PC-3 (cell line): ENCODE measurements at regions not wholly inside any gene's neighbourhood (a gene's known extent, or its start where the extent isn't known, plus 50 kb on each side); places are given as distances from the start of the nearest gene placed in this dataset.

ENCODE experiments used
- ATAC-seq: fragments of 200-7000 bp; cut with Tn5 transposase; 2 replicates; pipeline ENCODE4 v1.9.1; 2020; ENCODE audit warnings: mild to moderate bottlenecking, moderate library complexity
- BruUV-seq: library from RNA; stranded (reverse); fragments of 400-500 nt; replicated peaks from 2 replicates; lab custom pipeline; 2021; lab: Mats Ljungman, UMichigan
- CTCF ChIA-PET: fragments of 300-600 bp; sonication (Branson Sonifier 250); formaldehyde crosslinking; loops from one replicate; lab custom pipeline; 2022; ENCODE audit warnings: antibody characterized with exemption; lab: Charles Lee
- POLR2A ChIA-PET: fragments of 300-600 bp; sonication (Branson Sonifier 250); formaldehyde crosslinking; loops from one replicate; lab custom pipeline; 2022; ENCODE audit warnings: antibody characterized with exemption; ENCODE audit not compliant: unreplicated experiment; lab: Charles Lee
- DNase-seq: peaks from one replicate; pipeline ENCODE4 v3.0.0-alpha.2; 2015
- H2AFZ ChIP-seq: fragments of 300-600 bp; sonication (generic); 2 replicates; pipeline ENCODE4 v1.6.0; 2016; ENCODE audit warnings: antibody characterized with exemption, low read length
- H3F3A ChIP-seq: fragments of 300-600 bp; sonication (generic); one replicate; pipeline ENCODE4 v1.6.0; 2017; ENCODE audit warnings: antibody characterized with exemption, low read length, control low read depth, mild to moderate bottlenecking; ENCODE audit not compliant: unreplicated experiment
- H3K27ac ChIP-seq: fragments of 300-600 bp; sonication (generic); 2 replicates; pipeline ENCODE4 v1.5.1; 2016; ENCODE audit warnings: mild to moderate bottlenecking, low read length
- H3K27me3 ChIP-seq: fragments of 300-600 bp; sonication (generic); 2 replicates; pipeline ENCODE4 v1.6.1; 2016; ENCODE audit warnings: low read length, mixed read lengths
- H3K36me3 ChIP-seq: fragments of 300-600 bp; sonication (generic); 2 replicates; pipeline ENCODE4 v1.6.1; 2016; ENCODE audit warnings: low read depth, mixed run types, low read length, mixed read lengths
- H3K4me1 ChIP-seq: fragments of 300-600 bp; sonication (generic); 2 replicates; pipeline ENCODE4 v1.5.1; 2016; ENCODE audit warnings: low read length; ENCODE audit not compliant: insufficient read depth
- H3K4me2 ChIP-seq: fragments of 300-600 bp; sonication (generic); 2 replicates; pipeline ENCODE4 v1.6.0; 2016; ENCODE audit warnings: low read length
- H3K4me3 ChIP-seq: fragments of 300-600 bp; sonication (generic); 2 replicates; pipeline ENCODE4 v1.5.1; 2016; ENCODE audit warnings: mild to moderate bottlenecking, low read length, mixed read lengths
- H3K79me2 ChIP-seq: fragments of 300-600 bp; sonication (generic); 2 replicates; pipeline ENCODE4 v1.6.1; 2017; ENCODE audit warnings: low read length, mixed read lengths
- H3K9ac ChIP-seq: fragments of 300-600 bp; sonication (generic); 2 replicates; pipeline ENCODE4 v1.6.0; 2016; ENCODE audit warnings: mild to moderate bottlenecking, low read length
- H3K9me2 ChIP-seq: fragments of 300-600 bp; sonication (generic); replicated peaks from 2 replicates; pipeline ENCODE4 v1.6.1; 2016; ENCODE audit warnings: mixed run types, low read length, mixed read lengths
- H3K9me3 ChIP-seq: fragments of 300-600 bp; sonication (generic); 2 replicates; pipeline ENCODE4 v1.6.1; 2016; ENCODE audit warnings: low read length, mixed read lengths
- H4K20me1 ChIP-seq: fragments of 300-600 bp; sonication (generic); 2 replicates; pipeline ENCODE4 v1.6.1; 2016; ENCODE audit warnings: low read length, mixed read lengths
- EZH2 ChIP-seq: fragments of 300-600 bp; sonication (generic); IDR thresholded peaks from one replicate; pipeline ENCODE4 v1.6.1; 2017; ENCODE audit warnings: antibody characterized with exemption, mild to moderate bottlenecking, low read length; ENCODE audit not compliant: unreplicated experiment
- EZH2phosphoT487 ChIP-seq: fragments of 300-600 bp; sonication (generic); IDR thresholded peaks from 2 replicates; pipeline ENCODE4 v1.6.1; 2018; ENCODE audit warnings: mild to moderate bottlenecking, antibody characterized with exemption, low read length, borderline replicate concordance
- intact Hi-C: fragments of 100-400 bp; cut with micrococcal nuclease; formaldehyde crosslinking; loops from 2 replicates; pipeline ENCODE4 v1.9.0; 2023
- TF ChIP-seq, protein P1 (sequence below): fragments of 300-600 bp; sonication (generic); conservative IDR thresholded peaks from 2 replicates; pipeline ENCODE4 v1.5.1; 2017; ENCODE audit warnings: antibody characterized with exemption, low read depth, mild to moderate bottlenecking, low read length

DNA sequence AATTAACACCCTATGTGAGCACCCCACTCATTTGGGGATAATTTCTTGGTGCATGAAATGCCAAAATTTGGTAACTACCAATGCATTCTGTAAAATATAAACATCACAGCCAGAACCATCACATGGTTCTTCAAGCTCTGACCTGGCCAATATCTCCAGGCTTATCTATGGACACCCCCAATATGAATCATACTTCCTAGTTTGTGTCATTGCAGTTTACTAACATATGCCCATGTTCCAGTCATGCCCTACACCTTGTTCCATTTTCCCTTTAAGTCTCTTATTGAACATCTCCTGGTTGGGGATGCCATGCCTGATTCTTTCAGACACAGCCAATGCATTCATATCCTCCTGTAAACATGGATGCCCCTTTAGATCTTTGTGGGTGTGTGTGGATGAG, 572.8 kb upstream of the BTBD3 start:
- intact Hi-C loops: no loop called here

DNA sequence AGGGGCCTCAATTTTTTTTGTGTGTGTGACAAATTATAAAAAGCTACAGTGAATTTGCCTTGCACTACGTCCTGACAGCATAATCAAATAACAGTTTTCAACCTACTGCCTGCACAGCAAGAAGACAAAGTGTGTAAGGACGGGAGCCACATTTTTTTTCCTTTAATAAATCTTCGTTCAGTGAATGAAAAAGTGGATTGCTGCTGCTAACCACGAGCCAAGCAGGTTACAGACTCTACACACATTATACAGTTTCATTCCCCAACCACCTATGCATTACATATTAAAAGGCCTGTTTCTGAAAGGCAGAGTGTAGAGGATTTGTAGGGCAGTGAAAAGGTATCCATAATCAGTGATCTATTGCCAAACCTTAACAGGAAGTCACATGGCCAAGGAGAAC, 570.0 kb upstream of the BTBD3 start:
- no peak overlapping the region for H3K9ac ChIP-seq
- no TSS peak for BruUV-seq
- TF ChIP-seq EZH2: no peak
- no peak for TF ChIP-seq EZH2phosphoT487
- TF ChIP-seq, protein P1, sequence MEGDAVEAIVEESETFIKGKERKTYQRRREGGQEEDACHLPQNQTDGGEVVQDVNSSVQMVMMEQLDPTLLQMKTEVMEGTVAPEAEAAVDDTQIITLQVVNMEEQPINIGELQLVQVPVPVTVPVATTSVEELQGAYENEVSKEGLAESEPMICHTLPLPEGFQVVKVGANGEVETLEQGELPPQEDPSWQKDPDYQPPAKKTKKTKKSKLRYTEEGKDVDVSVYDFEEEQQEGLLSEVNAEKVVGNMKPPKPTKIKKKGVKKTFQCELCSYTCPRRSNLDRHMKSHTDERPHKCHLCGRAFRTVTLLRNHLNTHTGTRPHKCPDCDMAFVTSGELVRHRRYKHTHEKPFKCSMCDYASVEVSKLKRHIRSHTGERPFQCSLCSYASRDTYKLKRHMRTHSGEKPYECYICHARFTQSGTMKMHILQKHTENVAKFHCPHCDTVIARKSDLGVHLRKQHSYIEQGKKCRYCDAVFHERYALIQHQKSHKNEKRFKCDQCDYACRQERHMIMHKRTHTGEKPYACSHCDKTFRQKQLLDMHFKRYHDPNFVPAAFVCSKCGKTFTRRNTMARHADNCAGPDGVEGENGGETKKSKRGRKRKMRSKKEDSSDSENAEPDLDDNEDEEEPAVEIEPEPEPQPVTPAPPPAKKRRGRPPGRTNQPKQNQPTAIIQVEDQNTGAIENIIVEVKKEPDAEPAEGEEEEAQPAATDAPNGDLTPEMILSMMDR: no peak
- H2AFZ ChIP-seq: peak overlapping the region; percentile 52
- CTCF ChIA-PET: no interaction called here
- no peaks in the 10 kb centered on the region for H3K79me2 ChIP-seq
- no peaks in the 10 kb centered on the region for H3K4me1 ChIP-seq
- H4K20me1 ChIP-seq: no peaks in the 10 kb centered on the region
- H3K27me3 ChIP-seq: no peaks in the 10 kb centered on the region
- no peak for DNase-seq
- no peaks in the 10 kb centered on the region for H3K36me3 ChIP-seq
- intact Hi-C loops: no loop called here
- H3F3A ChIP-seq: no peaks in the 10 kb centered on the region
- no peak overlapping the region for H3K4me2 ChIP-seq
- POLR2A ChIA-PET: no interaction called here
- no peaks in the 10 kb centered on the region for H3K9me3 ChIP-seq
- no peak overlapping the region for H3K4me3 ChIP-seq
- ATAC-seq: no peak
- no peak overlapping the region for H3K27ac ChIP-seq
- H3K9me2 ChIP-seq: no peaks in the 10 kb centered on the region

More for the DNA sequence above, 572.8 kb upstream of the BTBD3 start:
- no peaks in the 10 kb centered on the region for H3K9me3 ChIP-seq
- no peaks in the 10 kb centered on the region for H3K4me1 ChIP-seq
- no peaks in the 10 kb centered on the region for H3K79me2 ChIP-seq
- H3K27ac ChIP-seq: no peak overlapping the region
- H3K27me3 ChIP-seq: no peaks in the 10 kb centered on the region
- no peaks in the 10 kb centered on the region for H3F3A ChIP-seq
- no peak overlapping the region for H3K4me3 ChIP-seq
- ChIA-PET CTCF (no interaction called here), POLR2A (no interaction called here)
- H3K36me3 ChIP-seq: no peaks in the 10 kb centered on the region
- no peak overlapping the region for H3K4me2 ChIP-seq
- H4K20me1 ChIP-seq: no peaks in the 10 kb centered on the region
- H3K9me2 ChIP-seq: no peaks in the 10 kb centered on the region
- no peak for TF ChIP-seq EZH2phosphoT487
- no peak for TF ChIP-seq EZH2
- TF ChIP-seq, protein P1: no peak
- H2AFZ ChIP-seq: no peak overlapping the region
- ATAC-seq (no peak), DNase-seq (no peak)
- H3K9ac ChIP-seq: no peak overlapping the region
- no TSS peak for BruUV-seq

DNA sequence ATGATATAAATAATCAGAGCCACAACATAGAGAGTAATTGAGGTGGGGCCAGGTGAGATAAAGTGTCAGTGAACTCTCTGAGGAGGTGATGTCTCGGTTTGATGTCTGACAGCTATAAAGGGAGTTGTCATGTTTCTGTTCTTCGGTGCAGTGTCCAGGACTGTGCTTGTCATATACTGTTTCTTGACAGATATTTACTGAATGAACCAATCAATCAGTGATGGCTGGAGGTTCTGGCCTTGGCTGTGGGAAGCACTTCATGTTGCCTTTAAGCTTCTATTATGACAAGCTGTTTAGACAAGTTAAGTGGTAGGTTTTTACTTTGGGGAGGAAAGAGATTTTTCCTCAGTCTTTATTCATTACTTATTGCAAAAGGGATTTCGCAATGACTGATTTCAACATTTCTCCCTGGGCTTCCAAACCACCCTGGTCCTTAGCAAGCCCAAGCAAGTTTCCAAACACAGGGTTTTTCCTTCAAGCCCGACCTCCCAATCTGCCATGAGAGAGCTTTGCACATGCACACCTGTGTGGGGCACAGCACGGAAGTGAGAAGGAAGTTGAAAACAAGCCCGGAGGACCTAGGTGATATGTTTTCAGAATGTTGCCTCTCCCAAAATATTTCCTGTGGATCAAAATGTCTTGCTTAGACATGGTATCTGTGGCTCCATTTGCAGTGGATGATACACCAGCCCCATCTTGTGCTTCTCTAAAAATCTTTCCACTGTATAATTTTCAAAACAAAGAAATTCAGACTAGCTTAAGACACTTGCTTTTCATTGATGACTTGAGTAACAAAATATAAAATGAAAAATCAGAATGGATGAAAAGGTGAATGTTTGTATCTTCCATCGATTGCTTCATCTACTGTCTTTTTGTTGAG, 567.3 kb upstream of the BTBD3 start:
- ATAC-seq: no peak
- no peak for DNase-seq
- ChIA-PET CTCF (interaction anchor here (0.7 kb wide), 1 partner anchor 16 kb away, joined by 3 read pairs; no protein-coding TSS in a partner anchor), POLR2A (interaction anchor here (0.7 kb wide), 1 partner anchor 54 kb away, joined by 8 read pairs; no protein-coding TSS in a partner anchor)
- H3K36me3 ChIP-seq: no peaks in the 10 kb centered on the region
- no peaks in the 10 kb centered on the region for H3K9me3 ChIP-seq
- H3K4me1 ChIP-seq: no peaks in the 10 kb centered on the region
- no peak overlapping the region for H3K9ac ChIP-seq
- H3K27ac ChIP-seq: no peak overlapping the region
- no TSS peak for BruUV-seq
- no peaks in the 10 kb centered on the region; the same call in 1 of the 2 replicates for H3K9me2 ChIP-seq
- H4K20me1 ChIP-seq: no peaks in the 10 kb centered on the region
- H3F3A ChIP-seq: no peaks in the 10 kb centered on the region
- H3K4me3 ChIP-seq: no peak overlapping the region
- no peak overlapping the region for H3K4me2 ChIP-seq
- intact Hi-C loops: no loop called here
- no peaks in the 10 kb centered on the region for H3K79me2 ChIP-seq
- no peak for TF ChIP-seq EZH2
- TF ChIP-seq, protein P1: no peak
- no peak for TF ChIP-seq EZH2phosphoT487
- no peaks in the 10 kb centered on the region for H3K27me3 ChIP-seq
- no peak overlapping the region for H2AFZ ChIP-seq
